ENCODE measurements at regions not wholly inside any gene's neighbourhood (a gene's known extent, or its start where the extent isn't known, plus 50 kb on each side); places are given as distances from the start of the nearest gene placed in this dataset.

- H3K27me3 Mint-ChIP-seq (ENCODE audit: low read depth): no peaks in the 10 kb centered on the region
- H3K4me3 Mint-ChIP-seq: no peak overlapping the region
- DNase-seq: no peak
- CTCF ChIA-PET: no interaction called here
- POLR2A ChIA-PET: no interaction called here
- H3K9me3 Mint-ChIP-seq (ENCODE audit: insufficient read depth): no peaks in the 10 kb centered on the region
- no peak overlapping the region for H3K27ac Mint-ChIP-seq
- no peaks in the 10 kb centered on the region for H3K36me3 Mint-ChIP-seq (ENCODE audit: low read depth)
- H3K4me1 Mint-ChIP-seq (ENCODE audit: low read depth): no peaks in the 10 kb centered on the region
- ATAC-seq: no peak
These were observed 344.6 kb upstream of the PROK2 start for GRCh38 chr3:72129501-72130094.

DNA sequence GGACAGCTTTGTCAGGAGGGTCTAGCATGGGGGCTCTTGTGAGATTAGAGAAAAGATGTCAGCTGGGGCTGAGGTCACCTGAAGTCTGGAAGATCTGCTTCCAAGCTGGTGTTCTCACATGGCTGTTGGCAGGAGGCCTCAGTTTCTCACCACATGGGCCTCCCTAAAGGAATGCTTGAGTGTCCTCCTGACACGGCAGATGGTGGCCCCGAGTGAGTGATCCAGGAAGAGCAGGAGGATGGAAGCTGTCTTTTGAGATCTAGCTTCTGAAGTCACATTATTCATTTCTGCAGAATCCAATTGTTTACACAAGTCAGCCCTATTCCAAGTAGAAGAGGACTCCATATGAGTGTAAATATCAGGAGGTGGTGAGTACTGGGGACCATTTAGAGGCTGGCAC, 344.0 kb upstream of the PROK2 start:
- DNase-seq (no peak), ATAC-seq (no peak)
- Mint-ChIP-seq H3K4me3 (no peak overlapping the region), H3K9me3 (ENCODE audit: insufficient read depth) (no peaks in the 10 kb centered on the region), H3K4me1 (ENCODE audit: low read depth) (no peaks in the 10 kb centered on the region), H3K27me3 (ENCODE audit: low read depth) (no peaks in the 10 kb centered on the region), H3K27ac (no peak overlapping the region), H3K36me3 (ENCODE audit: low read depth) (no peaks in the 10 kb centered on the region)
- POLR2A ChIA-PET: no interaction called here
- CTCF ChIA-PET: no interaction called here

DNA sequence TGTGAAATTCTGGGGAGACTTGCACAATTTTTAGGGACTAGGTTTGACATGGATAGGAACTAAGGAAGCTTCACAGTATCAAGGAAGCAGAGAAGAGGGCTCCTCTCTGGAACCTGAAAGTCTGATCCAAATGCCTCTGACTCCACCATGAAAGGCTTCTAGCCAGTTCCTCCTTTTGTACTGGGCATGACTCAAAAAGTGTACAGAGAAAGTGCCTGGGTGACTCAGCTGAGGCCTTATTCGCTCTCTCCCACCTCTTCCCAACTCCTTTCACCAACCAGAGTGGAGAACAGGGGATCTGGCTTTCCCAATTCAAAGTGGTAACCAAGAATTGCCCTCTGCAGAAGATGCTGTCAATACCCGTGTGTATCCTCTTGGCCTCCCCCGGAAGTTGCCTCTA, 342.9 kb upstream of the PROK2 start:
- H3K27ac Mint-ChIP-seq: no peak overlapping the region
- no peaks in the 10 kb centered on the region for H3K9me3 Mint-ChIP-seq (ENCODE audit: insufficient read depth)
- H3K4me1 Mint-ChIP-seq (ENCODE audit: low read depth): no peaks in the 10 kb centered on the region
- H3K4me3 Mint-ChIP-seq: no peak overlapping the region
- ChIA-PET CTCF (no interaction called here), POLR2A (no interaction called here)
- DNase-seq: no peak
- no peak for ATAC-seq
- H3K36me3 Mint-ChIP-seq (ENCODE audit: low read depth): no peaks in the 10 kb centered on the region
- H3K27me3 Mint-ChIP-seq (ENCODE audit: low read depth): no peaks in the 10 kb centered on the region

DNA sequence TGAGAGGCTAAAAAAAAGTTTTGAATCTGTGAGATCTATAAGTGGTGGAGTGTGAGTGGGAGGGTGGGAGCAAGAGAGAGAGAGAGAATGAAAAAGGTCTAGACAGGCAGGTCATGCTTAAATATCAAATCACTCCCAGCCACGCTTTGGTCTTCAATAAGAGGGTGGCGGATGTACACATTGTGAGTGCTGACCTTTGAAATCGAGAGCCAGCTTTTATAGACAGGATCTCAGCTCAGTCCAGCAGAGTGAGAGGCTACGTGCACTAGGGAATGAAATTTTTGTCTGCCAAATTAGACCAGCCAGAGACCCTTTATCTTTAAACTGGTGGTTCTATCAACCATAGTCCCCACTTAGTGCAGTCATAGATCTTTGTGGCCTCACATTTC, 342.3 kb upstream of the PROK2 start:
- CTCF ChIA-PET: no interaction called here
- no peaks in the 10 kb centered on the region for H3K27me3 Mint-ChIP-seq (ENCODE audit: low read depth)
- POLR2A ChIA-PET: no interaction called here
- ATAC-seq (no peak), DNase-seq (no peak)
- no peak overlapping the region for H3K27ac Mint-ChIP-seq
- H3K9me3 Mint-ChIP-seq (ENCODE audit: insufficient read depth): no peaks in the 10 kb centered on the region
- no peaks in the 10 kb centered on the region for H3K36me3 Mint-ChIP-seq (ENCODE audit: low read depth)
- no peak overlapping the region for H3K4me3 Mint-ChIP-seq
- no peaks in the 10 kb centered on the region for H3K4me1 Mint-ChIP-seq (ENCODE audit: low read depth)

GRCh38 chr3:72126441-72127223, 341.7 kb upstream of the PROK2 start:
- Mint-ChIP-seq H3K4me1 (ENCODE audit: low read depth) (no peaks in the 10 kb centered on the region), H3K9me3 (ENCODE audit: insufficient read depth) (no peaks in the 10 kb centered on the region), H3K27me3 (ENCODE audit: low read depth) (no peaks in the 10 kb centered on the region), H3K4me3 (no peak overlapping the region), H3K36me3 (ENCODE audit: low read depth) (no peaks in the 10 kb centered on the region), H3K27ac (no peak overlapping the region)
- POLR2A ChIA-PET: no interaction called here
- CTCF ChIA-PET: no interaction called here
- ATAC-seq: no peak
- no peak for DNase-seq

GRCh38 chr3:72123908-72124441, 339.0 kb upstream of the PROK2 start:
- ATAC-seq (no peak), DNase-seq (no peak)

GRCh38 chr3:72120806-72121778, 336.1 kb upstream of the PROK2 start:
- H3K4me3 Mint-ChIP-seq: no peak overlapping the region
- H3K4me1 Mint-ChIP-seq (ENCODE audit: low read depth): no peaks in the 10 kb centered on the region
- no peaks in the 10 kb centered on the region for H3K36me3 Mint-ChIP-seq (ENCODE audit: low read depth)
- ChIA-PET POLR2A (no interaction called here), CTCF (no interaction called here)
- DNase-seq (no peak), ATAC-seq (no peak)
- H3K27ac Mint-ChIP-seq: no peak overlapping the region
- H3K27me3 Mint-ChIP-seq (ENCODE audit: low read depth): no peaks in the 10 kb centered on the region
- no peaks in the 10 kb centered on the region for H3K9me3 Mint-ChIP-seq (ENCODE audit: insufficient read depth)

More at GRCh38 chr3:72123908-72124441, 339.0 kb upstream of the PROK2 start:
- H3K4me3 Mint-ChIP-seq: no peak overlapping the region
- no peaks in the 10 kb centered on the region for H3K27me3 Mint-ChIP-seq (ENCODE audit: low read depth)
- no peaks in the 10 kb centered on the region for H3K36me3 Mint-ChIP-seq (ENCODE audit: low read depth)
- no peaks in the 10 kb centered on the region for H3K4me1 Mint-ChIP-seq (ENCODE audit: low read depth)
- no peaks in the 10 kb centered on the region for H3K9me3 Mint-ChIP-seq (ENCODE audit: insufficient read depth)
- no peak overlapping the region for H3K27ac Mint-ChIP-seq
- CTCF ChIA-PET: no interaction called here
- POLR2A ChIA-PET: no interaction called here

DNA sequence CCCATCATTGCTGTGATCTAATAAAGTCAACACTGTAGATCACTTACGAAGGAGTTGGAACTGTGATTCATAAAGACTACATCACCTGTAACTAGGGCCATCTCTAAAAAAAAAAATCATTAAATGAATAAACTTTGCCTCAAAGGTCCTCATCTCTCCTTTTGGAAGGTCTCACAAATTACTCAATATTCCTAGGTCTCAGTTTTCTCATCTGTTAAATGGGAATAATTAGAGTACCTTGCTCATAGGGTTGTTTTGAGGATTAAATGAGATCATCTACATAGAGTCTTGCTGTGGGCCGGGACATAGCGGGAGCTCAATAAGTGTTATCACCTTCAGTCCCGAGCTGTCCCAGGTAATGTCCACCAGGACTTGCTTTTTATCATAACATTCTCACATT, 335.1 kb upstream of the PROK2 start:
- Mint-ChIP-seq H3K27me3 (ENCODE audit: low read depth) (no peaks in the 10 kb centered on the region), H3K27ac (no peak overlapping the region), H3K36me3 (ENCODE audit: low read depth) (no peaks in the 10 kb centered on the region), H3K9me3 (ENCODE audit: insufficient read depth) (no peaks in the 10 kb centered on the region), H3K4me3 (no peak overlapping the region), H3K4me1 (ENCODE audit: low read depth) (no peaks in the 10 kb centered on the region)
- ChIA-PET POLR2A (no interaction called here), CTCF (no interaction called here)
- DNase-seq (no peak), ATAC-seq (no peak)

DNA sequence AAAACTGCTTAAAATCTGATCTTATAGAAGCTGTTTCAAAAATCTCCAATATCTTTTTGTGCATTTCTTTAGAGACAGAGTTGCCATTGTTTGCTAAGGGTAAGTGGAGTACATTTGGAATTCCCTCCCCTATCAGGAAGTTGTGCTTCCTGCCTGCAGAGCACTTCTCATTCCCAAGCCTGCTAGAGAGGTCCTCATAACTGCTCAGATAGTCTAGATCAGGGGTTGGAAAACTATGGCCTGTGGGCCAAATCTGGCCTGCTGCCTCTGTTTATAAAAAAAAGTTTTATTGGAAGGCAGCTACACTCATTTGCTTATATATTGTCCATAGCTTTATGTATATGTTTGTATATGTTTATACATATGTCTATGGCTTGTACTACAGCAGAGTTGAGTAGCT, 333.7 kb upstream of the PROK2 start:
- DNase-seq (no peak), ATAC-seq (no peak)
- H3K36me3 Mint-ChIP-seq (ENCODE audit: low read depth): no peaks in the 10 kb centered on the region
- H3K27ac Mint-ChIP-seq: no peak overlapping the region
- no peaks in the 10 kb centered on the region for H3K9me3 Mint-ChIP-seq (ENCODE audit: insufficient read depth)
- no peak overlapping the region for H3K4me3 Mint-ChIP-seq
- ChIA-PET POLR2A (no interaction called here), CTCF (no interaction called here)
- no peaks in the 10 kb centered on the region for H3K27me3 Mint-ChIP-seq (ENCODE audit: low read depth)
- no peaks in the 10 kb centered on the region for H3K4me1 Mint-ChIP-seq (ENCODE audit: low read depth)

DNA sequence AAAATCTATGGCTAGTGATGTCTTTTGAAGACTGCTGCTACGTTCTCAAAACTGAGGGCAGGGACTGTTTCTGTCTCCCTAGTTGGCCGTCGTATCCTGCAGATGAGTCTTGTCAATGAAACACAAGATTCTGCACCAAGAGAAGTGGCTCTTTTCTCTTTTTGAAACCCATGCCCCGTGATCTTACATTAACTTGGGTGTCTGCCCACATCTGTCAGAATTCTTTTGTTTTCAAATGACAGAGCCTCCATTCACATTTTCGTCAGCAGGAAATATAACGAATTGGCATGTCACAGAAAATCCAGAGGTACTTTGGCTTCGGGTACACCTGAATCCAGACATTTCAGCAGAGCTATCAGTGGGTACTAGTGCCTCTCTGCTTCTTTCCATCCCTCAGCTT, 331.3 kb upstream of the PROK2 start:
- CTCF ChIA-PET: interaction anchor here (1.0 kb wide), 1 partner anchor 10 kb away, joined by 3 read pairs; no protein-coding TSS in a partner anchor
- DNase-seq (no peak), ATAC-seq (no peak)
- Mint-ChIP-seq H3K4me1 (ENCODE audit: low read depth) (no peaks in the 10 kb centered on the region), H3K36me3 (ENCODE audit: low read depth) (no peaks in the 10 kb centered on the region), H3K27ac (no peak overlapping the region), H3K27me3 (ENCODE audit: low read depth) (peaks cover 7% of the 10 kb centered on the region), H3K9me3 (ENCODE audit: insufficient read depth) (no peaks in the 10 kb centered on the region), H3K4me3 (no peak overlapping the region)
- POLR2A ChIA-PET: interaction anchor here (0.6 kb wide), 1 partner anchor 503 kb away, joined by 3 read pairs; no protein-coding TSS in a partner anchor

DNA sequence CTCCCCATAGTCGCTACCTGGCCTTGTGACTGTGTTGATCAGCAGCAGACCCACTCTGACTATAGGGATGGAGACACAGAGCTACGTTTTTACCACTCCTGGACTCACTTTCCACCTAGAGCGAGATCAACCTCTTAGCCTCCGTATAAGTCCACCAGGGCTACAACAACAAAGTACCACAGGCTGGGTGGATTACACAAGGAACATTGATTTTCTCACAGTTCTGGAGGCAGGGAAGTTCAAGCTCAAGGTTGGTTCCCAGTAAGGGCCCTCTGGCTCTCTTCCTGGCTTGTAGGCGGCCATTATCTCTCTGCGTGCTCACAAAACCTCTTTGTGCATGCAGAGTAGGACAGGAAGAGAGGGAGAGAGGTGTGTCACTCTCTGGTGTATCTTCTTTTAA, 330.4 kb upstream of the PROK2 start:
- ChIA-PET POLR2A (interaction anchor here (0.6 kb wide), 1 partner anchor 504 kb away, joined by 3 read pairs; no protein-coding TSS in a partner anchor), CTCF (interaction anchor here (1.0 kb wide), 1 partner anchor 10 kb away, joined by 3 read pairs; no protein-coding TSS in a partner anchor)
- no peaks in the 10 kb centered on the region for H3K36me3 Mint-ChIP-seq (ENCODE audit: low read depth)
- H3K9me3 Mint-ChIP-seq (ENCODE audit: insufficient read depth): no peaks in the 10 kb centered on the region
- peaks cover 9% of the 10 kb centered on the region for H3K27me3 Mint-ChIP-seq (ENCODE audit: low read depth)
- no peak overlapping the region for H3K4me3 Mint-ChIP-seq
- ATAC-seq: no peak
- H3K4me1 Mint-ChIP-seq (ENCODE audit: low read depth): no peaks in the 10 kb centered on the region
- H3K27ac Mint-ChIP-seq: no peak overlapping the region
- no peak for DNase-seq

DNA sequence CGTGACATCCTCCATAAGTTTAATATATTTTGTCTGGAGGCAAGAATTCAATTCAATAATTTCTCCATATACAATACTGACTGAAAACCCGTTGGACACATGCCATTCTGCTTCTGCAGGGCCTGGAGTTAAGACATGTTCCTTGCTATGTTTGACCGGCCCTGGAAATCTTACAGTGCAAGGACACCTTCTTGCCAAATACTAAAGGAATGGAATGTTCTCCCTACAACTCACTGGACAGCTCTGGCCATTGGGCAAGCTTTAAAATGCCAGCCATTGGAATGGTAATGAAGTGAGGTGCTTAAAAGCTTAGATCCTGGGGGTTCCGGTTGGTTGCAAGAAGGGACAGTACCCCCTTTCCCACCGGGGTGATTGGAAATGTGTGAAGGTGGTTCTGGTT, 329.8 kb upstream of the PROK2 start:
- ChIA-PET CTCF (no interaction called here), POLR2A (no interaction called here)
- ATAC-seq: no peak
- no peak overlapping the region for H3K4me3 Mint-ChIP-seq
- H3K27ac Mint-ChIP-seq: no peak overlapping the region
- no peaks in the 10 kb centered on the region for H3K36me3 Mint-ChIP-seq (ENCODE audit: low read depth)
- peaks cover 9% of the 10 kb centered on the region for H3K27me3 Mint-ChIP-seq (ENCODE audit: low read depth)
- DNase-seq: no peak
- H3K9me3 Mint-ChIP-seq (ENCODE audit: insufficient read depth): no peaks in the 10 kb centered on the region
- no peaks in the 10 kb centered on the region for H3K4me1 Mint-ChIP-seq (ENCODE audit: low read depth)

Measured in activated CD8-positive, alpha-beta T cell treated with anti-CD3 and anti-CD28 coated beads, Interleukin-2, amount 10 ng/mL, durations not matched to agents 7 days and 5 days (primary cell).